Mesendoderm (in vitro differentiated cells): ENCODE measurements at regions not wholly inside any gene's neighbourhood (a gene's known extent, or its start where the extent isn't known, plus 50 kb on each side); places are given as distances from the start of the nearest gene placed in this dataset.

Experiments used
- DNase-seq: peaks from one replicate; pipeline ENCODE4 v3.0.0; 2013
- H2AK5ac ChIP-seq: 2 replicates; pipeline ENCODE4 v1.6.1; 2013; ENCODE audit warnings: low read length, inconsistent platforms
- H2BK120ac ChIP-seq: 2 replicates; pipeline ENCODE4 v1.6.1; 2013; ENCODE audit warnings: low read depth, mild to moderate bottlenecking, low read length, moderate library complexity, mixed read lengths
- H2BK15ac ChIP-seq: replicated peaks from 2 replicates; pipeline ENCODE4 v1.6.1; 2013; ENCODE audit warnings: low read depth, mild to moderate bottlenecking, moderate library complexity
- H2BK5ac ChIP-seq: 2 replicates; pipeline ENCODE4 v1.6.1; 2013; ENCODE audit warnings: low read length, inconsistent platforms
- H3K18ac ChIP-seq: 2 replicates; pipeline ENCODE4 v1.6.1; 2013; ENCODE audit warnings: mild to moderate bottlenecking, low read length, mixed read lengths
- H3K23ac ChIP-seq: one replicate; pipeline ENCODE4 v1.6.1; 2013; ENCODE audit warnings: low read length
- H3K27ac ChIP-seq: 2 replicates; pipeline ENCODE4 v1.5.1; 2013; ENCODE audit warnings: low read depth, mild to moderate bottlenecking, inconsistent platforms, low read length, moderate library complexity
- H3K27me3 ChIP-seq: 2 replicates; pipeline ENCODE4 v1.6.1; 2013; ENCODE audit warnings: low read length, control low read depth, mild to moderate bottlenecking, inconsistent platforms; ENCODE audit not compliant: insufficient read depth, poor library complexity
- H3K36me3 ChIP-seq: 2 replicates; pipeline ENCODE4 v1.6.1; 2013; ENCODE audit warnings: low read length, inconsistent platforms; ENCODE audit not compliant: control insufficient read depth, insufficient read depth
- H3K4ac ChIP-seq: one replicate; pipeline ENCODE4 v1.6.1; 2013; ENCODE audit warnings: low read depth, mild to moderate bottlenecking, low read length, moderate library complexity
- H3K4me1 ChIP-seq: 2 replicates; pipeline ENCODE4 v1.6.1; 2013; ENCODE audit warnings: low read depth, low read length, inconsistent platforms; ENCODE audit not compliant: control insufficient read depth
- H3K4me2 ChIP-seq: 2 replicates; pipeline ENCODE4 v1.6.1; 2013; ENCODE audit warnings: low read length
- H3K4me3 ChIP-seq: 2 replicates; pipeline ENCODE4 v1.5.1; 2013; ENCODE audit warnings: mild to moderate bottlenecking, low read length
- H3K56ac ChIP-seq: one replicate; pipeline ENCODE4 v1.6.1; 2013; ENCODE audit warnings: low read length
- H3K79me1 ChIP-seq: 2 replicates; pipeline ENCODE4 v1.6.1; 2013; ENCODE audit warnings: low read length, inconsistent platforms
- H3K79me2 ChIP-seq: 2 replicates; pipeline ENCODE4 v1.6.1; 2013; ENCODE audit warnings: mild to moderate bottlenecking, low read length; ENCODE audit not compliant: control insufficient read depth, insufficient read depth
- H3K9ac ChIP-seq: 2 replicates; pipeline ENCODE4 v1.6.1; 2013; ENCODE audit warnings: low read length, inconsistent platforms
- H4K5ac ChIP-seq: one replicate; pipeline ENCODE4 v1.6.1; 2013; ENCODE audit warnings: low read length
- H4K8ac ChIP-seq: one replicate; pipeline ENCODE4 v1.6.1; 2013; ENCODE audit warnings: low read depth, mild to moderate bottlenecking, control low read depth, low read length, moderate library complexity
- WGBS: extraction: QIAGEN DNeasy Blood & Tissue Kit; methylation state at CpG from one replicate; pipeline ENCODE4 v1.1.7; 2013; ENCODE audit warnings: low lambda C conversion rate, missing lambda C conversion rate; ENCODE audit not compliant: insufficient coverage; ENCODE audit errors: extremely low coverage; 5-methylcytosine and 5-hydroxymethylcytosine counted together

DNA sequence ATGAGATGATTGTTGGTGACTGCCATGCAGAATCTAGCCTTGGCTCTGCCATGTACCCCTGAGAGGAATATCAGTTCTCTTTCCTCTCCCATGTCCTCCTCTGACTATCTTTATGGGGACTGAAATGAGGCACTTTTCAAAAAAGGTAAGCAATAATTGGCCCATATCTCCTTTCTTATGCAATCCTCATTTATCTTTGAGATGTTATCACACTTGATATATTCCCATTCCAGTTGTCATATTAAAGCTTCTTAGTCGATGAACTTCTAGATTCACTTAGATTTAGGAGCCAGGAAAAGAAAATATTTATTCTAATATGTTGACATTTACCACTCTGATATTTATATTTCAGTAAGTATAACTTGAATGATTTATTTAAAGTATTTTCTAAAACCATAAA, 55.3 kb upstream of the CXCL8 start:
- no peaks in the 10 kb centered on the region for H3K4me1 ChIP-seq
- H2AK5ac ChIP-seq, result no peak overlapping the region
- no peak overlapping the region for H2BK120ac ChIP-seq
- no peaks in the 10 kb centered on the region for H3K27me3 ChIP-seq
- DNase-seq, result no peak
- H3K79me1 ChIP-seq, result no peaks in the 10 kb centered on the region
- no peak overlapping the region for H3K4ac ChIP-seq
- H3K36me3 ChIP-seq, result no peaks in the 10 kb centered on the region
- no peak overlapping the region for H2BK5ac ChIP-seq
- no peak overlapping the region for H3K9ac ChIP-seq
- no peak overlapping the region for H3K4me3 ChIP-seq
- no peak overlapping the region for H3K18ac ChIP-seq
- no peak overlapping the region for H3K27ac ChIP-seq
- H3K79me2 ChIP-seq, result no peaks in the 10 kb centered on the region
- no peak overlapping the region for H2BK15ac ChIP-seq
- H4K8ac ChIP-seq, result no peak overlapping the region
- WGBS, result no CpG with 5 or more reads among the region's 1 CpG
- no peak overlapping the region for H3K56ac ChIP-seq
- no peak overlapping the region for H4K5ac ChIP-seq
- no peak overlapping the region for H3K4me2 ChIP-seq
- no peak overlapping the region for H3K23ac ChIP-seq

GRCh38 chr4:73687421-73687820, 52.9 kb upstream of the CXCL8 start:
- H3K79me2 ChIP-seq, result no peaks in the 10 kb centered on the region
- no CpG with 5 or more reads among the region's 1 CpG for WGBS
- no peaks in the 10 kb centered on the region for H3K27me3 ChIP-seq
- H4K5ac ChIP-seq, result no peak overlapping the region
- no peak overlapping the region for H3K56ac ChIP-seq
- H2BK120ac ChIP-seq, result no peak overlapping the region
- no peak overlapping the region for H3K18ac ChIP-seq
- no peak overlapping the region for H3K4me2 ChIP-seq
- H2AK5ac ChIP-seq, result no peak overlapping the region
- H3K9ac ChIP-seq, result no peak overlapping the region
- H3K23ac ChIP-seq, result no peak overlapping the region
- H3K4ac ChIP-seq, result no peak overlapping the region
- no peak for DNase-seq
- no peak overlapping the region for H2BK15ac ChIP-seq
- no peaks in the 10 kb centered on the region for H3K36me3 ChIP-seq
- no peak overlapping the region for H3K4me3 ChIP-seq
- H2BK5ac ChIP-seq, result no peak overlapping the region
- no peak overlapping the region for H4K8ac ChIP-seq
- no peaks in the 10 kb centered on the region for H3K79me1 ChIP-seq
- no peaks in the 10 kb centered on the region for H3K4me1 ChIP-seq
- H3K27ac ChIP-seq, result no peak overlapping the region

GRCh38 chr4:73690051-73690738, 50.2 kb upstream of the CXCL8 start:
- Histone ChIP-seq H3K23ac (no peak overlapping the region), H2BK120ac (no peak overlapping the region), H4K5ac (no peak overlapping the region), H3K18ac (no peak overlapping the region), H3K4me1 (no peaks in the 10 kb centered on the region), H2BK5ac (no peak overlapping the region), H3K27me3 (no peaks in the 10 kb centered on the region), H3K4ac (no peak overlapping the region), H3K4me3 (no peak overlapping the region), H4K8ac (no peak overlapping the region), H3K27ac (no peak overlapping the region), H3K4me2 (no peak overlapping the region), H2AK5ac (no peak overlapping the region), H3K9ac (no peak overlapping the region), H3K79me1 (no peaks in the 10 kb centered on the region), H3K56ac (no peak overlapping the region), H2BK15ac (no peak overlapping the region), H3K36me3 (no peaks in the 10 kb centered on the region), H3K79me2 (no peaks in the 10 kb centered on the region)
- DNase-seq, result no peak
